ENCODE measurements at regions not wholly inside any gene's neighbourhood (a gene's known extent, or its start where the extent isn't known, plus 50 kb on each side); places are given as distances from the start of the nearest gene placed in this dataset.

DNA sequence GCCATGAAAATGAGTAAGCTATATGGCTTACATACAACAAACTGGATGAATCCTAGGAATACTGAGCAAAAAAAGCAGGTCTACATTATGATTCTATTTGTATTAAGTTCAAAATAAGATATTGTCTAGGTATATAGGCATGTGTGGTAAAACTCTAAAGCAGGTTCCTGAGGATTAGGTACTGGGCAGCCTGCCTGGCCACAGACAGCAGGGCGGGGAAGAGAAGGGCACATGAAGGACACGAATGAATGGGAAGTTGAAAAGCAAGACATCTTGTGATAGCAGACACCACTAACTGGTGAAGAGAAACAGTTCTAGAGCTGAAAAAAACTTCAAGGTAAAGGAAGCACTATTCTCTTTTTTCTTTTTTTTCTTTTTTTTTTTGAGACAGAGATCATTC is 72.6 kb upstream of the SLC4A11 start:
- TF ChIP-seq EZH2phosphoT487 (IDR thresholded peaks at IDR 0.05; ENCODE audit: insufficient read depth, low read depth) (no peak), EZH2 (IDR thresholded peaks at IDR 0.05; ENCODE audit: insufficient read depth, poor library complexity, severe bottlenecking) (no peak)
- Histone ChIP-seq H3K36me3 (ENCODE audit: low read depth) (peaks cover 44% of the 10 kb centered on the region), H3K9me2 (ENCODE audit: insufficient read depth) (no peaks in the 10 kb centered on the region), H3K4me3 (no peak overlapping the region), H3F3A (ENCODE audit: insufficient read depth) (peaks cover 34% of the 10 kb centered on the region), H3K4me1 (ENCODE audit: insufficient read depth) (peaks cover 34% of the 10 kb centered on the region), H3K79me2 (ENCODE audit: insufficient read depth) (no peaks in the 10 kb centered on the region), H2AFZ (no peak overlapping the region), H3K27me3 (replicated peaks; ENCODE audit: insufficient read depth) (no peaks in the 10 kb centered on the region), H4K20me1 (ENCODE audit: insufficient read depth) (no peaks in the 10 kb centered on the region), H3K9me3 (ENCODE audit: low read depth) (no peaks in the 10 kb centered on the region), H3K27ac (no peak overlapping the region), H3K4me2 (ENCODE audit: unreplicated experiment) (no peak overlapping the region), H3K9ac (no peak overlapping the region)
- DNase-seq = no peak
- WGBS, 2 experiments (ENCODE audit: low coverage in 1 of 2, low lambda C conversion rate in 2 of 2, missing lambda C conversion rate in 2 of 2) = 98 to 100% methylated on average over 2 of the region's 2 CpGs
- in situ Hi-C loops (cut with MboI) = no loop called here

DNA sequence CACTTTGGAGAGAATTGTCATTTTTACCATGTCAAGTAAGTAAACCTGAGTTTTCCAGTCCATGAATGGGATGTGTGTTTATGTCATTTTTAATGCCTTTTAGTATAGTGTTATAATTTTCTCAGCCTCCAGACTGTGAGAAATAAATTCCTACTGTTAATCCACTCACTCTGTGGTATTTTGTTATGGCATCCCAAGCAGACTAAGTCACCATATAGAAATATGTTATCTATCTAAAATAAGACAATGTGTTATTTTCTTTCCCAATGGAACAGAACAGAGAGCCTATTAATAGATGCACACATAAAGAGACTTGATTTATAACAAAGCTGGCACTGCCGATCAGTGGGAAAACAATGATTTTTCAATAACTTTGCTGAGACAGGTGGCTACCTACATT is 70.2 kb upstream of the SLC4A11 start:
- Histone ChIP-seq H3K36me3 (ENCODE audit: low read depth) (peaks cover 46% of the 10 kb centered on the region), H3K27ac (no peak overlapping the region), H3K9me2 (ENCODE audit: insufficient read depth) (no peaks in the 10 kb centered on the region), H3K9me3 (ENCODE audit: low read depth) (no peaks in the 10 kb centered on the region), H3K79me2 (ENCODE audit: insufficient read depth) (no peaks in the 10 kb centered on the region), H3K4me2 (ENCODE audit: unreplicated experiment) (no peak overlapping the region), H3F3A (ENCODE audit: insufficient read depth) (peaks cover 23% of the 10 kb centered on the region), H3K9ac (no peak overlapping the region), H3K4me1 (ENCODE audit: insufficient read depth) (peaks cover 20% of the 10 kb centered on the region), H3K27me3 (replicated peaks; ENCODE audit: insufficient read depth) (no peaks in the 10 kb centered on the region), H2AFZ (no peak overlapping the region), H3K4me3 (no peak overlapping the region), H4K20me1 (ENCODE audit: insufficient read depth) (no peaks in the 10 kb centered on the region)
- TF ChIP-seq EZH2 (IDR thresholded peaks at IDR 0.05; ENCODE audit: insufficient read depth, poor library complexity, severe bottlenecking) (no peak), EZH2phosphoT487 (IDR thresholded peaks at IDR 0.05; ENCODE audit: insufficient read depth, low read depth) (no peak)
- DNase-seq = peak; percentile 15
- in situ Hi-C loops (cut with MboI) = no loop called here
- 98 to 100% methylated on average over 1 of the region's 1 CpG for WGBS, 2 experiments (ENCODE audit: low coverage in 1 of 2, low lambda C conversion rate in 2 of 2, missing lambda C conversion rate in 2 of 2)

- Histone ChIP-seq H3K27me3 (replicated peaks; ENCODE audit: insufficient read depth) (no peaks in the 10 kb centered on the region), H3K36me3 (ENCODE audit: low read depth) (peaks cover 55% of the 10 kb centered on the region), H3K9me2 (ENCODE audit: insufficient read depth) (no peaks in the 10 kb centered on the region), H3K9ac (no peak overlapping the region), H3K4me3 (no peak overlapping the region), H3F3A (ENCODE audit: insufficient read depth) (peaks cover 8% of the 10 kb centered on the region), H3K27ac (no peak overlapping the region), H3K9me3 (ENCODE audit: low read depth) (no peaks in the 10 kb centered on the region), H2AFZ (no peak overlapping the region), H4K20me1 (ENCODE audit: insufficient read depth) (no peaks in the 10 kb centered on the region), H3K79me2 (ENCODE audit: insufficient read depth) (no peaks in the 10 kb centered on the region), H3K4me1 (ENCODE audit: insufficient read depth) (peaks cover 6% of the 10 kb centered on the region), H3K4me2 (ENCODE audit: unreplicated experiment) (no peak overlapping the region)
- 100% methylated on average over 2 of the region's 2 CpGs for WGBS, 2 experiments (ENCODE audit: low coverage in 1 of 2, low lambda C conversion rate in 2 of 2, missing lambda C conversion rate in 2 of 2)
- DNase-seq = no peak
- in situ Hi-C loops (cut with MboI) = no loop called here
- TF ChIP-seq EZH2 (IDR thresholded peaks at IDR 0.05; ENCODE audit: insufficient read depth, poor library complexity, severe bottlenecking) (no peak), EZH2phosphoT487 (IDR thresholded peaks at IDR 0.05; ENCODE audit: insufficient read depth, low read depth) (no peak)
These were observed 68.7 kb upstream of the SLC4A11 start for GRCh38 chr20:3307725-3308124.

DNA sequence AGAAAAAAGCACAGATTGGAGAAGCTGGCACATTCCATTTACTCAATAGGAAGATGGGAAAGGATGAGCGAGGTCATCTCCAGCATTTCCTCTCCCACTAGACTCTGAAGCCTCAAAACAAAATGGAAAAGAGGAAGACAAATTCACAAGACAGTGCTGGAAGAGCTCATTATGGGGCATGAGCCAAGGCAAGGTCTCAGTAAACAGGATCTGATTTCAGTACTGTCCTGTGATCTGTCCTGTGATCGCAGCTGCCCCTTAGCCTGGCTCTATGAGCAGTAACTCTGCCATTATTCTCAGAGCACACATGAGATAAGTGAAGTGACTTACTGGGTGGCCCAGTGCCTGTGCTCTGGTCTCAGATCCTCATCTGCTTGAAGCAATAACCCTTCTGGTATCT is 68.1 kb upstream of the SLC4A11 start:
- Histone ChIP-seq H3K27ac (no peak overlapping the region), H3K79me2 (ENCODE audit: insufficient read depth) (no peaks in the 10 kb centered on the region), H3K36me3 (ENCODE audit: low read depth) (peaks cover 61% of the 10 kb centered on the region), H2AFZ (no peak overlapping the region), H3F3A (ENCODE audit: insufficient read depth) (0 out of 2 replicates have a peak, but pooled peaks cover 2% of the 10 kb centered on the region), H3K9me3 (ENCODE audit: low read depth) (no peaks in the 10 kb centered on the region), H3K9ac (no peak overlapping the region), H3K9me2 (ENCODE audit: insufficient read depth) (no peaks in the 10 kb centered on the region), H3K4me2 (ENCODE audit: unreplicated experiment) (no peak overlapping the region), H3K4me3 (no peak overlapping the region), H3K4me1 (ENCODE audit: insufficient read depth) (no peaks in the 10 kb centered on the region), H3K27me3 (replicated peaks; ENCODE audit: insufficient read depth) (no peaks in the 10 kb centered on the region), H4K20me1 (ENCODE audit: insufficient read depth) (no peaks in the 10 kb centered on the region)
- WGBS, 2 experiments (ENCODE audit: low coverage in 1 of 2, low lambda C conversion rate in 2 of 2, missing lambda C conversion rate in 2 of 2) = 92 to 93% methylated on average over 2 of the region's 2 CpGs
- in situ Hi-C loops (cut with MboI) = no loop called here
- no peak for TF ChIP-seq EZH2phosphoT487 (IDR thresholded peaks at IDR 0.05; ENCODE audit: insufficient read depth, low read depth)
- no peak for TF ChIP-seq EZH2 (IDR thresholded peaks at IDR 0.05; ENCODE audit: insufficient read depth, poor library complexity, severe bottlenecking)
- no peak for DNase-seq

GRCh38 chr20:3306068-3306467 is 67.1 kb upstream of the SLC4A11 start:
- DNase-seq = no peak
- Histone ChIP-seq H3K9me2 (ENCODE audit: insufficient read depth) (no peaks in the 10 kb centered on the region), H3K9me3 (ENCODE audit: low read depth) (no peaks in the 10 kb centered on the region), H3K4me2 (ENCODE audit: unreplicated experiment) (no peak overlapping the region), H3K36me3 (ENCODE audit: low read depth) (peaks cover 58% of the 10 kb centered on the region), H2AFZ (no peak overlapping the region), H3F3A (ENCODE audit: insufficient read depth) (no peaks in the 10 kb centered on the region), H3K27ac (no peak overlapping the region), H3K79me2 (ENCODE audit: insufficient read depth) (no peaks in the 10 kb centered on the region), H3K27me3 (replicated peaks; ENCODE audit: insufficient read depth) (no peaks in the 10 kb centered on the region), H3K9ac (no peak overlapping the region), H3K4me1 (ENCODE audit: insufficient read depth) (no peaks in the 10 kb centered on the region), H4K20me1 (ENCODE audit: insufficient read depth) (no peaks in the 10 kb centered on the region), H3K4me3 (no peak overlapping the region)
- in situ Hi-C loops (cut with MboI) = no loop called here
- TF ChIP-seq EZH2 (IDR thresholded peaks at IDR 0.05; ENCODE audit: insufficient read depth, poor library complexity, severe bottlenecking) (no peak), EZH2phosphoT487 (IDR thresholded peaks at IDR 0.05; ENCODE audit: insufficient read depth, low read depth) (no peak)
- WGBS, 2 experiments (ENCODE audit: low coverage in 1 of 2, low lambda C conversion rate in 2 of 2, missing lambda C conversion rate in 2 of 2) = 96 to 98% methylated on average over 2 of the region's 2 CpGs
